Activated CD4-positive, alpha-beta T cell treated with anti-CD3 and anti-CD28 coated beads, Interleukin-2, amount 50 U/mL, for 16 hours (primary cell): ENCODE measurements at regions not wholly inside any gene's neighbourhood (a gene's known extent, or its start where the extent isn't known, plus 50 kb on each side); places are given as distances from the start of the nearest gene placed in this dataset.
"Not testable (repeated sequence)": the region's sequence is repeated elsewhere in the genome, so short reads cannot be mapped to it uniquely, and the experiment has no call there.

Experiments used
- DNase-seq: peaks from one replicate; pipeline ENCODE4 v3.0.0-alpha.2; 2020

- DNase-seq: no peak
These were observed 54.5 kb upstream of the PRKD1 start for GRCh38 chr14:29982171-29982570.

- no peak for DNase-seq
These were observed 55.3 kb upstream of the PRKD1 start for GRCh38 chr14:29982993-29983392.

DNA sequence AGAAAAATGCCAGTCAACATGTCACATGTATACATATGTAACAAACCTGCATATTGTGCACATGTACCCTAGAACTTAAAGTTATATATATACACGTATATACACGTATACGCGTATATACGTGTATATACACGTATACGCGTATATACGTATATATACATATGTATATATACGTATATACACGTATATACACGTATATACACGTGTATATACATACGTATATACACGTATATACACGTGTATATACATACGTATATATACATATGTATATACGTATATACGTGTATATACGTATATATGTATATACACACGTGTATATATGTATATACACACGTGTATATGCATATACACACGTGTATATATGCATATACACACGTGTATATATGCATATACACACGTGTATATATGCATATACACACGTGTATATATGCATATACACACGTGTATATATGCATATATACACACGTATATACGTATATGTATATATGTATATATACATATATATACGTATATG, 62.8 kb upstream of the PRKD1 start:
- not testable (repeated sequence) for DNase-seq

GRCh38 chr14:29990993-29991392, 63.3 kb upstream of the PRKD1 start:
- no peak for DNase-seq

GRCh38 chr14:29993143-29993542, 65.5 kb upstream of the PRKD1 start:
- DNase-seq: no peak

DNA sequence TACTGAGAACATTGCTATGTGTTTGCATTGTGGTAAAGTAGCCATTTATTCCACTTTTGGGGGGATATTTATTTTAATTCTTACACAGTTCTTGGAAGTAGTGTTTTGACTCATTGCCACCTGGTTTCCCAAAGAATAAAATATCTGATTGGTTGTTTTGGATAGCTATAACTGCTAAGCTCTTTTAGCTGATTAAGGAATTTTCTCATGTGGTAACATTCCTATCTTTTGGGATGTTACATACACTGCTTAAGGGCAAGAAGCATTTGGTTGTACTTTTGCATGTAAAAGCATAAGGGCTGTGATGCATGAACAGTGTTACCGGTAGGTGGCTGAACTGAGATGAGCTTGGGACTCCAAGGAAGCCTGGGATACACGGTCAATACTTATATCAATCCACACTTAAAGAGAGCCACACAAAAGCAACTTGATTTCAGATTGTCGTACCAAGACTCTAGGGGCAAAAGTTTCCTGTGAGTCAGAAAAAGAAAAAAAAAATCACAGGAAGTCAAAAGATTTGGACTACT, 71.4 kb upstream of the PRKD1 start:
- DNase-seq: no peak

- DNase-seq: no peak
These were observed 75.2 kb upstream of the PRKD1 start for GRCh38 chr14:30002859-30003258.

GRCh38 chr14:30005114-30005808, 77.6 kb upstream of the PRKD1 start:
- no peak for DNase-seq

- no peak for DNase-seq
These were observed 79.0 kb upstream of the PRKD1 start for GRCh38 chr14:30006695-30007094.

DNA sequence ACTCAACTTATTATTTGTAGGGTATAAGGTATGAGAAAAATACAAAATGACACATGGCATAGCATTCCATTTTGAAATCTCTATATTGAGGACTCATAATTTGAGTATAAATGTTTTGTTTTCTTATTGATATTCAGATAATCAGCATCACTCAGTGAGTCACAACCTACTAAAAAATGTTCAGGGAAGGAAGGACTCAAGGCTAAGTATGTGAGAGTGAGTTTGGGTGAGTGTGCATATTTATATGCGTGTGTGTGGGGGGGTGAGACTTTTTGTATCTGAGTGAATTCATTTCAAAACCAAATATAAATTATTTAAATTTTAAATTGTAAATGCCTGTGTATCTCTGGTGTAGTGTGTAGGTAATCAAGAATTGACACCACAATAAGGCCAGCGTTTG, 87.8 kb upstream of the PRKD1 start:
- no peak for DNase-seq

DNA sequence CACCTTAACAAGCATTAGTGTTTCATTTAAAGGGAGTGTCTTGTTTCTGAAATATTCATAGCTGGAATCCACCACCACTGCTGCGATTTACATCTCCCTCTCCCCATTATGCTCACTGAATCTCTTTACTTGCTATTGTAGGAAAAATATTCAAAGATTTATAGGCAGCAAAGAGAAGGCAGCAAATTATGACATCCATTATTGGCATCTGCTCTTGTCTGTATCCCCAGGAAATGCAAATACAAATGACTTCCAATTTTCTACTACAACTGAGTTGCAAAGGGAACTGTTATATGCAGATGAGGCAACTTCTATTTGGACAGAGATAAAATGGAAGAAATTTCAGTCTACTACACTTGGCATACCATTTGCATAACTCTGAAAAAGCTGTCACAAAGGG, 88.4 kb upstream of the PRKD1 start:
- no peak for DNase-seq

- DNase-seq: no peak
These were observed 89.8 kb upstream of the PRKD1 start for GRCh38 chr14:30017370-30017993.

GRCh38 chr14:30020271-30020670, 92.6 kb upstream of the PRKD1 start:
- DNase-seq: no peak

DNA sequence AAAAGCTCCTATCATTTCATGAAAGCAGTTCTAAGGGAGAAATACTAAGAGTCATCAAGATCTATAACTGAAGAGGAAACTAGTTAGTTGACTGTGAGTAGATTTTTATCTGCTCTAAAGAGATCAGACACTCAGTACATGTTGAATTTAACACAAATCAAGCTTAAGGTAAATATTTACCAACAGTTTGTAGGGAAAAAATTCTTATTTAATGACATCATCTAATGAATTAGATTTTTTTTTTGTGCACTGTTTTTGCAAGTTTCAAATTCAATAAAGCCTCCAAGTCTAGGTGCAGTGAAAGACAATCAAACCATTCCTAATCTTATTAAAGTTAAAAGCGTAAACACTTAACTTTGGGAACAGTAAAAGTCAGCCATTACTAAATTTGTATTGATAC, 93.0 kb upstream of the PRKD1 start:
- DNase-seq: no peak

- DNase-seq: not testable (repeated sequence)
These were observed 95.7 kb upstream of the PRKD1 start for GRCh38 chr14:30023350-30023749.

GRCh38 chr14:30034152-30034551, 106.5 kb upstream of the PRKD1 start:
- no peak for DNase-seq

DNA sequence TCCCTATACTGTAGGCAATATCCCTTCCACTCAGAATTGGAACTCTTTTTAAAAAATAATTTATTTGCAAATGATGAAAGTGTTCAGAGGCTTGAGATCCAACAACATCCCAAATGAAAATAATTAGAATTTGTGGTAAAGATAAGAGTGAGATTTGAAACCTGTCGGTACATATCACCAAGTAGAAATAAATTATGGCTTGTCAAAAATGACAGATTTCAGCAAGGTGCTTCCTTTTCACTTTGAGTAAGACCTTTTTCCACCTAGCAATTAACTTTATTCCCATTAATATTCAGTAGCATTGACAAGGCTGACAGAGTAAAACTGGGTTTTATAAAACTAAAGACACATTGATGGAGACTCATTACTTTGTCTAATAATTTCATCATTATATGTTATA, 107.7 kb upstream of the PRKD1 start:
- DNase-seq: no peak

DNA sequence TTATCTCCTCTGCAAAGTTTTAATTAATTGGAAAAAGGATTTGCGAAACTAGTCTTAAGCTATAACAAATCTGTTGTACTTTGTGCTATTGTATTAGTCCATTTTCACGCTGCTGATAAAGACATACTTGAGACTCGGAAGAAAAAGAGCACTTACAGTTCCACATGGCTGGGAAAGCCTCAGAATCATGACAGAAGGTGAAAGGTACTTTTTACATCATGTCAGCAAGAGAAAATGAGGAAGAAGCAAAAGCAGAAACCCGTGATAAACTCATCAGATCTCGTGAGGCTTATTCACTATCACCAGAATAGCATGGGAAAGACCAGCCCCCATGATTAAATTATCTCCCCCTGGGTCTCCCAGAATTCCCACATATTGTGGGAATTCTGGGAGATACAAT, 118.1 kb upstream of the PRKD1 start:
- no peak for DNase-seq

- no peak for DNase-seq
These were observed 125.5 kb upstream of the PRKD1 start for GRCh38 chr14:30053103-30053502.

DNA sequence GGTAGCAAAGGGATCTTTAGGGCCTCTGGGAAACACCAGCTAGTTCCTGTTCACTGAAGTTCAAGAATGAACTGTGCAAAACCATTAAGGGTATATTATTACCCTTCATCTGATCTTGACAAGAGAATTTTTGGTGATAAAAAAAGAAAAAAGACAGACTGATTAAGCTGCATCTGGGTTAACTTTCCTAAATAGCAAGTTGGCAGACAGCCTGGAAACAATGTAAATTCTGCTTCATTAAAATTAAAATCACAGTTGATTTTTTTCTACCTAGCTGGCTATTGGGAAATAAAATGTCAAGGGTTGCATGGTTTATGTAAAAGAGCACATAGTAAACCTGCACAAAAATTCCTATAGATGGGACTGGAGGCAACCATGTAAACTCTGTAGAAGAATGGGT, 126.6 kb upstream of the PRKD1 start:
- no peak for DNase-seq

DNA sequence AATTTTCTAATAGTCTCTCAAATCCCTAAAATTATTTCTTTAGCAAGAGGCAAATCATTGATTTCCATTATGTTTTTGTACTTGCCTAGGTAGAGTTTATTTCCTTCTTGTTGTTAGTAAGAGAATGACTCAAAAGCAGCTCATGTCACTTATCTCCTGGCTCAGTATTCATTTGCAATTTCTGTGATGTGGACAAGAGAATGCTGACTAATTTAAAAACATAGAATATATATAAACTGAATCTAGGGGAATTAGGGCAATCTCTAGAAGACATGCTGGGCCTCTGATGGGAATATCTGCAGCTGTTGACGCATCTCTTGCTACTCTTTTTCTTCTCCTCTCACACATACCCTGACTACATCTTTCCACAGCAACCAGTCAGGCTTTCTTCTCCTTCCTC, 130.8 kb upstream of the PRKD1 start:
- no peak for DNase-seq

- no peak for DNase-seq
These were observed 136.1 kb upstream of the PRKD1 start for GRCh38 chr14:30063746-30064145.

DNA sequence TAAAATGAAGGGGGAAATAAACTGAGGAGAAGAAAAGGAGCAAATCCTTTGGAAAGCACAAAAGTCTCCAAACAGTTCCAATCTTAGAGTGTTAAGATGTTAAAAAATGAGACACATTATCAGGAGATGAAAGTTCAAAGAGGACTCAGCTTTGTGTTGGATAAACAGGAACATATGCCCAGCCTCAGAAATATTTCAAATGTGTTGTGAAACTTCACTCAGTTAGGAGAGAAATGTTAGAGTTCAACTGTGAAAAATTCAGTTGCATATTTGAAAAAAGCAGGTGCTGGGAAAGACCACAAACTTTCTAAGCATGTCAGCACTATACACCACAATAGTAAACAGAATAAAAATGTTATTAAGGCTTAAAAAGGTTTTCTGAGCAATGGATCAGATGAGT, 136.8 kb upstream of the PRKD1 start:
- DNase-seq: no peak

DNA sequence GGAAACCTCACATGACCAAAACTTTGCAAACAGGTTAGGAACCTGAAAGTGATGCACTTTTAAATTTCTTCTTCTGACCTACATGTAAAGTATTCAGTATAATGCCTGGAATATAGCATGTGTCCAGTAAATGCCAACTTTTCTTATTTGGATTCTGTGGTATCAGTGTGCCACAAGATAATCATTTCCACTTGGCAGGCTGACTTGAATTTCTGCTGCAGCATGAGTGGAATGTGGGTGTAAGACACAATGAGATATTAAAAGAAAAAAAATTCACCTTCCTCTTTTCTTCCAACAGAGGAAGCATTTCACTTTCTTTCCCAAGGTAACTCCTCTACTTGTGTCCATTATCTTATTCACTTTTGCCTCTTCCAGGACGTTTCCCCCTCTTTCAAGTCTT, 141.9 kb upstream of the PRKD1 start:
- DNase-seq: no peak

DNA sequence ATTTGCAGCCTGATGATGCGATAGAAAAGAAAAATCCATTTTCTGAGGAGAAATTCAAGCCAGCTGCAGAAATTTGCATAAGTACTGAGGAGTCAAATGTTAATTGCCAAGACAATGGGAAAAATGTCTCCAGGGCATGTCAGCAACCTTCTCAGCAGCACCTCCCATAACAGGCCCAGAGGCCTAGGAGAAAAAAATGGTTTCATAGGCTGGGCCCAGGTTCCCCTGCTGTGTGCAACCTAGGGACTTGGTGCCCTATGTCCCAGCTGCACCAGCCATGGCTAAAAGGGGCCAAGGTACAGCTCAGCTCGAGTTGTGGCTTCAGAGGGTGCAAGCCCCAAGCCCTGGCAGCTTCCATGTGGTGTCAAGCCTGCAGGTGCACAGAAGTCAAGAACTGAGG, 144.8 kb upstream of the PRKD1 start:
- not testable (repeated sequence) for DNase-seq
